ENCODE measurements at regions not wholly inside any gene's neighbourhood (a gene's known extent, or its start where the extent isn't known, plus 50 kb on each side); places are given as distances from the start of the nearest gene placed in this dataset.

DNA sequence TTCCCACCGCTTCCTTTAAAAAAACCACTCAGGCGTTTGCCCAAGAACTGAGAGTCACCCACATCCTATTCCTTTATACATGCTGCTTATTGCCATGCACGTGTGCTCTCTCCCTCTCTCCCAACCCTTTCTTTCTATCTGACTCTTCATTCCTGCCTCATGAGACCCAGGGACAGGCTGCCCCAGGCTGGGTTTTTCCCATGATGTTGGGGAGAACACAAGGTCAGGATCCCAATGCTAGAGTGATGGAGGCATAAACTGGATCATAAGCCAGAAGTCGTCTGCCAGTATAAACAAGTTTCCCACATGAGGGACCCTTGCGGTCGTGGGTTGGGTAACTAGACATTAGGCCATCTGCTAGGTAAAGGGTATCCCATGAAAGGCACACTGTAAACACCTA lies 64.9 kb downstream of the CD2 start:
- DNase-seq (ENCODE audit: low read depth, low spot score) = no peak

DNA sequence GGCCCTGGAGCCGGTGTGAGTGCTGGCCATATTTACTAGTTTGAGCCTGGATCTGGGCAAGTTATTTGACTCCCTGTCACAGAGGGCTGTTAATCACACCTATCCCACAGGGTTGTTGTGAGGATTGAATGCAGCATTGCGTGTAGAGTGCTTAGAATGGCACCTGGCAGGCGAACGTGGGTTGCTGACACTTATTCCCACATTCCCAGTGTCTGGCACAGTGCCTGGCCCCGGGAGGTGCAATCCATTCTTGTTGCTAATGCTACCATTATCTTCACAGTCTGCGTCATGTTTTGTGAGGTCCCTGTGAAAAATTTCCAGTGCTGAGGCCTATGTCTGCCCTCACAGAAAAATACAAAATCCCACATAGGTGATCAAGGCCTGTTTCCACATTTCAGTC lies 66.1 kb downstream of the CD2 start:
- DNase-seq (ENCODE audit: low read depth, low spot score) = no peak

DNA sequence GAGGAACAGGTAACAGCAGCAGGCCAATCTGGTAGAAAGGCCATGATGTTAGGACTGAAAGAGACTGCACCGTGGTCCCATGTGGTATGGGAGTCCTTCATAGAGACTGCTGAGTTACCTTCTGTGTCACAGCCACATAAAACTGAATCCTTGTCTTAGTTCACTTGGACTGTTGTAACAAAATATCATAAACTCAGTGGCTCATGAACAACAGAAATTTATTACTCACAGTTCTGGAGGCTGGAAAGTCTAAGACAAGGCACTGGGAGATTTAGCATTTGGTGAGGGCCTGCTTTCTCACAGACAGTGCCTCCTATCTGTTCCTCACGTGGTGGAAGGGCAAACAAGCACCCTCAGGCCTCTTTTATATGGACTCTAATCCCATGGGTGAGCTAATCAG lies 67.5 kb downstream of the CD2 start:
- no peak for DNase-seq (ENCODE audit: low read depth, low spot score)

DNA sequence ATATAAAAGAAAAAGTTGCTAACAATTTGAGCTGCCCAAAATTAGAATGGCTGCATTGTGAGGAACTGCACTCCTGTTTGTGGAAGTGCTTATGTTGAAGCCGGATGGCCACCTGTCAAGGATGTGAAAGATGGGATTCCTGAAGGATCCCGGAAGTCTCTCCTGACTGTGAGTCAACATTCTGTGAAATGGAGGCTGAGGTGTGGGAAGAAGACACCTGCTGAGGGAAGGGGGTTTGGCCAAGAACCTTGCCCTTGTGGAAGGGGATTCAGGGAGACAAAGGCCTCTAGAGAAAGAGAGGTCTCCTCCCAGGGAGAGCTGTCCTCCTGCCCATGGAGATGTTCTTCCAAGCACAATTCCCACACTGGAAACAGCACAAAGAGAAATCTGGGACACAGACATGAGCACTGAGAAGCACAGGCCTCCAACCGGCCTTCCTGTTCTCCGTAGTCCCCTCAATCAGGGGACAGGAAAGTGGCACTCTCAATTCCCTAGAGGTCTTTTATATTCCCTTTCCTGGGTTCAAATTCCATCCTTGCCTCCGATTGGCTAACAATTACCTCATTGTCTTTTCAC lies 70.5 kb downstream of the CD2 start:
- DNase-seq (ENCODE audit: low read depth, low spot score) = no peak

DNA sequence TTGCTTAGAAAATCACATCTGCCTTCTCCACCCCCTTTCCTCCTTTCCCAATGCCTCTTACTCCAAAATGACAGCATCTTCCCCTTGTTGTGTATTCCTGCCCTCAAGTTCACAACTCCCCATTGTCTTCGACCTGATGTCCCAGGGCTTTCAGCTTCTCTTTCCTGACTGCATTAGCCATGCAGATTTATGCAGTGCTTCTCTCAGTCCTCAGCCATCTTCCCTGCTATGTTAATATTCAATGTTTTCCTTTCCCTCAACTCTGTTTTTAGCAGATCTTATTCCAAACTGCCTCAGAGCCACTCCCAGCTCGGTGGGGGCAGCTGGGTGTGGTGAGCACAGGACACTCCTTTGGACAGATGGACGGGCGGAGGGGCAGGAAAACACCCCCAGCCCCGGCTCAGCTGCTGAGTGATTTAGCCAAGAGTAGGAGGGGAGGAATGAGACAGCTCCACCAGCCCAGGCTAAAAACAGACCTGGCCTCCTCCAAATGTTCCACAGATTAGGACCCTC lies 71.0 kb downstream of the CD2 start:
- DNase-seq (ENCODE audit: low read depth, low spot score) = no peak

DNA sequence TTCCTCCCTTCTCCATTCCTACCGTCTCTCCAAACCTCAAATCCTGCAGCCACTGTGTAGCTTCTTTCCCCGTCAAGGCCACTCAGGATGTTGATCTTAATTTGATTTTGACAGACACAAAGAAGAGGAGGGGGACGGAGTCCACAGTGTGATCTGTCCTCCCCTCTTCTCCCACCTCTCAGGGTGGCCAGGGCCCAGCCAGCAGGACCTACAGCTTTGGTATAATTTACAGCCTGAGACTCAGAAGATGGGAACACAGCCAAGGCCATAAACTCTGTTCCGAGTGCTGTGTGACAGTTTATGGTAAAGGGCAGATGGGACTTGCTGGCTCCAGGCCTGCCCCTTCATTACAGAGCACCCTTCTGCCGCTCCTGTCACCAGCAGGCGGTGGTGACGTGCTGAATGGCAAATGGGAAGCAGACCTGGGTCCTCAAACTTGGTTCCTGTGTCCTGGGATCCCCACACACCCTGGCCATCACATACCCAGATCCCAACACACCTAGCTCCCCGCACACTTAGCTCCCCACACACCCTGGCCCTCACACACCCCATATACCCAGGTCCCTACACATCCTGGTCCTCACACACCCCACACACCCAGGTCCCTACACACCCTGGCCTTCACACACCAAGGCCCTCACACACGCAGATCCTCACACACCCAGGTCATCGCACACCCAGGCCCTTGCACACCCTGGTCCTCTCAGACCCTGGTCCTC lies 71.6 kb downstream of the CD2 start:
- no peak for DNase-seq (ENCODE audit: low read depth, low spot score)

DNA sequence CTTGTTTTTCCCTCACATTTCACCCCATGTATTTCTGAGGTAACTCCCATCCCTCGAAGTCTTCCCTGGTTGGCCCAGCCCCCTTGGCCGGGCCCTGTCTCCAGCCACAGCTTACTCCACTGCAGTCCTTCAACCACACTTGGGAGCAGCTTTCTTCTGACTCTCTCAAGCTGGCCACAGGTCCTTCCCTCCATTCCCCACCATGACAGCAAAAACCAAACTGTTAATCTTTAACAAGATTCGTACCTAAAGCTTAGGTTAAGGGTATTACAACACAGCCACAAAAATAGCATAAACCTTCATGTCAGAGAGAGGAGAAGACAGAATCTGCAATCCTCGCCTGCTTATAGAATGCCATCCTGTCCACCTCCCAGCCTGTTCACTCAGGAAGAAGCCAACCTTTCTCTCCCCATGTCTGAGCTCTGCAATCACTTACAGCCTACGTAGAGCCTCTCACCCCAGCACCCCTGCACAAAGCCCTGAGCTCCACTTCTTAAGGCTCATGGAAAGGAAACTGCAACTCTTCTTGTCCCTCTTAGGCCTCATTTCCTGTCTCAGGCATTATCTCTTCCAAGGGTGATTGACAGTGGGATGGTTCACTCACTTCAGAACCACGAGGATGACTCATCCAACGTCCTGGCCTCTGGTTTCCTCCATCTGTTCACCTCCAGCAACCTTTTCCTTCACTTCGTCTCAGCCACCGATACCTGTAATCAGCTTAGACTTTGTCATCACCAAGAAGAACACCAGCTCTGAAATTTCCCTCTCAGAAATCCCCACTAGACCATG lies 72.8 kb downstream of the CD2 start:
- DNase-seq (ENCODE audit: low read depth, low spot score) = no peak

DNA sequence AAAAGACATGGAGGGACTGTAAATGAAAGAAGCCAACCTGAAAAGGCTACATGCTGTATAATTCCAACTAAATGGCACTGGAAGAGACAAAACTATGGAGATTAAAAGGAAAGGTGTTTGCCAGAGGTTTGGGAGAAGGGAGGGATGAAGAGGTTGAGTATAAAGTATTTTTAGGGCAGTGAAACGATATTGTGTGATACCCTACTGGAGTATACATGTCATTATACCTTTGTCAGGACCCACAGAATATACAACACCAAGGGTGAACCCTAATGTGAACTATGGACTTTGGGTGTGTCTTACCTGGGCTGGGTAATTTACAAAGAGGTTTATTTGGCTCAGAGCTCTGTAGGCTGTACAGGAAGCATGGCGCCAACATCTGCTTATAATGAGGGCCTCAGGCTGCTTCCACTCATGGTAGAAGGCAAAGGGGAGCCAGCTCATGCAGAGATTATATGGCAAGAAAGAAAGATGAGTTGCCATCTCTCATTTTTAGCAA lies 73.4 kb downstream of the CD2 start:
- no peak for DNase-seq (ENCODE audit: low read depth, low spot score)

DNA sequence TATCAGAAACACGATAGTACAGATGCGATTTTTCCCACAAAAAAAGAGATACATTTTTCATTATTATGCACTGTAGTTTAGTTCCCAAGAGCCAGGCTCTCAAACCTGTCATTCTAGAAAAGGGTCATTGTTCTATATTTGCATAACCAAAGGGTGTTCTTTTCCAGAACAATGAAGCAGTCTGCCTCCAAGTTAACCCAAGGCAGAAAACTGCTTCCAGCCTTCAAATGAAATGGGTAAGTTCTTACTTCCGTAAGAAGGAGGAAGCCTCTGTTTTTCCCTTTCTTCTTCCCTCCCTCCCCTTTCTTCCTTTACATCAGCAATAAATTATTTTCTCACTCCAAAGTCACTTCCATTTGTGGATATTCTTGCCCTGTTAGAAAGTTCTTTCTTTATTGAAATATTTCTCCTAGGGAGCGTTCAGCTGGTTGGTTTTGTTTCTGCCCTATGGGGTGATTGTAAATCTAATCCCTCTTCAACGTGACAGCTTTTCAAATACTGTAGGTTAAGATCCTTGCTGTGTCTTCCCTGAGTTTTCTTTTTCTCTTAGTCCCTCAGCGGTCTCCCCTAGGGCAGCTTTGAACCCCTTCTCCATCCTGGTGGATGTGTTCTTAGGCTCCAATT lies 77.3 kb upstream of the PTGFRN start:
- no peak for DNase-seq (ENCODE audit: low read depth, low spot score)

DNA sequence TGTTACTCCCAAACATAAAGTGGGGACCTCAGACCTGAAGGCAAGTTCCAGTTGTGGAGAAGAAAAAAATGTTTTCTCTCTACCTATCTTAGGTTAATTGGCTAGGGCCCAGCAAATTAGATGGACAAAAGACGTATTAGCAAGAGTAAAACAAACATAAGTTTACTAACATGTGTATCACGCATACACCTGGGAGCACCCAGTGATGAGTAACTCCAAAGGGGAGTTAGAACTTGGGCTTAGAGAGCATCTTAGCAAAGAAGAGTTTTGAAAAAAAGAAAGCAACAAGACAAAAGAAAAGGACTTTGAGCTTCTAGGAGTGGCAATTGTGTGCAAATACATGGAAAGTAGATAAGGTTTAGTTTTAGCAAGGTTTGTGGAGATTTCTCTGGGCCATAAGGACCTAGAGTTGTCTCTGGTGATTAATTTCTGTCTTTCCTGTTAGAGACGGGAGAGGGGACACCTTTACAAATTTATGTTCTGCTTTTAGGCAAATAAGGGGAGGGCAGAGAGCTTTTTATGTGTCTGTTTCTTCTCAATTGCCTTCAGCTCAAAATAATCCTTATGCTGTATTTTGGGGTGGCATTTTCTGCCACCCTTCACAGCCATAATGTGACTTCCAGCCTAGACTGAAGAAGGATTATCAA lies 76.7 kb upstream of the PTGFRN start:
- no peak for DNase-seq (ENCODE audit: low read depth, low spot score)

DNA sequence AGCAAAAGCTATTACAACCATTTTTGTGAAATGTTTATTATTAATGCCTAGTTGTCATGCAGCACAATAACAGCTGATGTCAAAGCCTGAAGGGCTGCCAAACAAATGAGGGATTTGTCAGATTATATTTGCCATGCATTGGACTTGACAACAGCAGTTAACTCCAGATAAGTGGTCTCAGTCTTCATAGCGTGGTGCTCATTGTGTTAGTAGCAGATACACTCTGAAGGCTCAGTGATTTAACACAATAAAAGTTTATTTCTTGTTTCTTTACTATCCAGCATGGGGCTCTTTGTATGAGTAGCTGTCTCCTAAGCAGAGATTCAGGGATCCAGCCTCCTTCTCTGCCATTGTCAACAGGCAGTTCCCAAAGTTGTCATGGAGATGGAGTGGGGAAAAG lies 76.0 kb upstream of the PTGFRN start:
- DNase-seq (ENCODE audit: low read depth, low spot score) = no peak

DNA sequence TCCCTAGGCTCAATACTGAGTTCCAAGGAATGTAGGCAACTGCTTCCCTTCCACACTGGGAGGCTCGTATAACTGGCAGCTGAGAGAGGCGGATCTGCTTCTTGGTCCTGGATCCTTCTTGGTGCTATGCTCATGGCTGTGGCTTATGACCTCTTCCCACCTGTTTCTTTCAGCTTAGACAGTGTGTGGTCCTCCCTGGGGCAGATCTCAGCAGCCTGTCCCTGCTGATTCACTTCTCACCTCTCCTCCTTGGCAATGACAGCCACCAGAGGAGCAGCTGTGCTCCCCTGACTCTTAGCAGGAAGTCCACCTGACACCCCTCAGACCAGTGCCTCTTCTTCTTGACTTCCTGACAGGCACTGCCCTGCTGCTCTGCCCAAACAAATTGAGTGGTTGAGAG lies 75.1 kb upstream of the PTGFRN start:
- no peak for DNase-seq (ENCODE audit: low read depth, low spot score)

DNA sequence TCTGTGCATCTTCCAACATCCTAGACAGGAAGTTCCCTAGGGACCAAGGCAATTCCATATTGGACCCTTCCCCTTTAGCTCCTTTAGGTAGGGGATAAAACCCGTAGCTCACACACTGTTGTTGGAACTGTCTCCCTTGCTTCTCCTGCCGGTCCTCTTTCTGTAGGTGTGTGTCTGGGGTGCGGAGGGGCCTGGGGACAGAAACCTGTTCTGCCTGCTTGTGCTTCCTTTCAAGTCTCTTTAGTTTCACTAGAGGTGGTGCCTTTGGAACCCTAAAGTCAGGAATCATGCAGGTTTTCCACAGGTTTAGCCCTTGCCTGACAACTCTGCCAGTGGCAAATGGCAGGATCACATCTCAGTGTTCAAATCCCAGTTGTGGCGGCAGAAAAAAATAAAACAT lies 74.6 kb upstream of the PTGFRN start:
- DNase-seq (ENCODE audit: low read depth, low spot score) = no peak

DNA sequence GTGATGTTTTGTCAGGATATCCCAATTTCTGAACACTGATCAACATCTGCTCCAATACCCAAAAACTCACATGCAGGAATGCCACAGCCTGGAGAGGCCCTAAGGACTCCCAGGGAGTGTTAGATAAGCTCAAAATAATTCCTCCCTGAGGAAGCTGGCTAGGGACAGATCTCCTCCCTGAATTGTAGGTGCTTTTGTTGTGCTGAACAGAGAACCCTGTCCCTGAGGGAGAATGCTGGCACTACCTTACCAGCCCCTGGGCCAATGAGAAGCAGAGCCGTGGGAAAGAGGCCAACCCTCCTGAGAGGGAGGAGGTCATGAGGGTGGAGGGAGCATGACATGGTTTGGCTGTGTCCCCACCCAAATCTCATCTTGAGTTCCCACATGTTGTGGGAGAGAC lies 73.6 kb upstream of the PTGFRN start:
- DNase-seq (ENCODE audit: low read depth, low spot score) = no peak

DNA sequence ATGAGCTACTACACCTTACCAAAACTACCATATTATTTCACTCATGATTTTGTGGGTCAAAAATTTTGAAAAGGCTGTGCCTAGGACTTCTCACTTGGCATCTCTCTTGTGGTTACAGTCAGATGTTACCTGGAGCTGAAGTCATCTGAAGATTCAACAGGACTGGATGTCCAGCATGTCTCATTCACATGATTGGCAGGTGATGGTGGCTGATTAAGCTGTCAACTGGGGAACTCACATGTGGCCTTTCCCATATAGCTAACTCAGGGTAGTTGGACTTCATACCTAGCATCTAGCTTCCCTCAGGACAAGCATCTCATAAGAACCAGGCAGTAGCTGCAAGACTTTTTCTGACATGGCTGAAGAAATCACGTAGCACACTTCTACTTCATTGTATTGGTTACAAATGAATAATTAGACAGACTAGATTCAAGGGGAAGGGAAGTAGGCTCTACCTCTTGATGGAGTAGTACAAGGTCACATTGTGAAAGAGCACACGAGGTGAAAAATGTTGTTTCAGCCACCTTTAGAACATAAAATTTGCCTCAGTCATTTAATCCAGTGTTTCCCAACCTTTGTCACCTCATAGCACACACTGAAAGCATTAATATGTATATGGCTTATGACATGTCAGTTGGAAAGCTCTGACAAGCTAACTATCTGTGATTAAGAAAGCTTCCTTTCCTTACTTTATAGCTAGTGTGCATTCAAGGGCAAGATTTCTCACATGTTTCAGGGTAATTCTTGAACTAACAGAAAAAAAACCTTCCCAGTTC lies 68.0 kb upstream of the PTGFRN start:
- no peak for DNase-seq (ENCODE audit: low read depth, low spot score)

DNA sequence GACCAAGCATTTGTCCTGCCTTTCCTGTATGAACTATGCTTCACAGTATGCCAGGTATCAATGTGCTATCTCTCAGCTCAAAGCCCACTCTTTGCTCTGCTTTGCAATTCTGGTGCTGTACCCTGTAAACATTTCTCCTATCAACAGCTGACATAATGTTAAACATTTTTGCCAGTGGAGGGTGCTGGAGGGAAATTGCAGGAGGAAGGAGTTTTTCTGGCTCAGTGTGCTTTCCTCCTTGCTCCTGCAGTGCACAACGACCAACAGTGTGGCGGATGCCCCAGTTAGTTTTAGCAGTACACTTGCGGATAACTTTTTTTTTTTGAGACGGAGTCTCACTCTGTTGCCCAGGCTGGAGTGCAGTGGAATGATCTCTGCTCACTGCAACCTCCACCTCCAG lies 67.1 kb upstream of the PTGFRN start:
- no peak for DNase-seq (ENCODE audit: low read depth, low spot score)

DNA sequence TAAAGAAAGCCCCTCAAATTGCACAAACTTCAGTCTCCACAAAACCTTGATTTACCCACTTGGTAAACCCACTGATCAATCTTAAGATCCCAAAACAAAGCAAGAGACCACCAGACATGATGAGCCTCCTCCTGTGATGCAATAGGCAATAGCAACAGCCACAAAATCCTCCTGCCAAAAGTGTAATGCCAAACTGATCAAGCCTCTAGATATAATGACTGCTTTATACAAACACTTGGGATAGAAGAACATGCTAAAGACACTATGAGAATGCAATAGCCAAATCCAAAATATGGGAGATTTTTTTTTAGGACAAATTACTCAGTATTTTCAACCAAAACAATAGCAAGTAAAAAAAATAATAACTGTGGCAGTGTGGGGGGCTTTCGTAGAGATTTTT lies 64.9 kb upstream of the PTGFRN start:
- DNase-seq (ENCODE audit: low read depth, low spot score) = no peak

DNA sequence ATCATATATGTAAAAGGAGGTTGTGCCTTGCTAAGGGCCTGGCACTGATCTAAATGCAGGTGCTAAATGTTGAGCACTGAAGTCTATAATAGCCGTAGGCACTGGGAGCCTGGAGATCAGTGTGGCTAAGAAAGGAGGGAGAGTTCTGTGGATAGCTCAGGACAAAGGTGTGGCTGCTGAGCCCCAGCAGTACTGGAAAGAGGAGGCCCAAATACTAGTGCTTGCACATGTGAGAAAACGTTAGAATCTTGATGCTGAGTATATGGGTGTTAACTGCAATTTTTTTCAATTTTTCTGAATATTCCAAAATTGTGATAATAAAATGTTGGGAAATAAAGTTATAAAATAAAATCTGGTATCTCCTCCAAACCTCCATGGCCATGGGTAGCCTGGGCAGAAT lies 62.5 kb upstream of the PTGFRN start:
- DNase-seq (ENCODE audit: low read depth, low spot score) = no peak

DNA sequence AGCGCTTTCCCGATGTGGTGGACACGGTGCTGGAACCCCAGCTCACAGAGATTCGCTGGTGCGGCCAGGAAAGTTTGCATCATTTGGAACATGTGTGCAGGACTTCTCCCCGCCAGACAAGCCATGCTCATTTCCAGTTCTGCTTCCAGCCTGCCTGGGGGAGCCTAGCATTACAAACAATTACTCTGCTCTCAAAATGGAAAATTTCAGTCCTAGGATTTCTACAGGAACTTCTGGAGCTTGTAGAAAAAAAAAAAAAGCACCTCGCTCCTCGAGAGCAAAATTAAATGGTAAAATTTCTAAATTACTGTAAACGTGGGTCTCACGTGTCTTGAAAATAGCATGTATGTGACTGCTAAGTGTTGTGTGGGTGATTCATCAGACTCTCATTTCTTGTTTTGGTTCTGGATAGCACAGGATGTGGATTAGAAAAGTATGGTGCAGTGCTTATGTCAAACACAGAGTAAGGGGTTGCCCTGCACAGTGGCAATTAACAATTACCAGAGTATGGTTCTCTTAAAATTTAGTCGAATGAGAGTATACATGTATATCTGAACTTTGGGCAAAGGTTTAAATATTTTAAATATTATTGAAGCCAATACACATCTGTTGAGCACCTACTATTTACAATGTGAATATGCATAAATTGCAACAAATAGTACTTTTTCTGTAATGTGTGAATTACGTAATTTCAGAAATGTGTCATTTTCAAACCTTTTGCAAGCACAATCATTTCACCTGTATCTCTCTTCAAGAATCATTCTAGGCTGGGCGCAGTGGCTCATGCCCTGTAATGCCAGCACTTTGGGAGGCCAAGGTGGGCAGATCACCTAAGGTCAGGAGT lies 61.8 kb upstream of the PTGFRN start:
- DNase-seq (ENCODE audit: low read depth, low spot score) = no peak

DNA sequence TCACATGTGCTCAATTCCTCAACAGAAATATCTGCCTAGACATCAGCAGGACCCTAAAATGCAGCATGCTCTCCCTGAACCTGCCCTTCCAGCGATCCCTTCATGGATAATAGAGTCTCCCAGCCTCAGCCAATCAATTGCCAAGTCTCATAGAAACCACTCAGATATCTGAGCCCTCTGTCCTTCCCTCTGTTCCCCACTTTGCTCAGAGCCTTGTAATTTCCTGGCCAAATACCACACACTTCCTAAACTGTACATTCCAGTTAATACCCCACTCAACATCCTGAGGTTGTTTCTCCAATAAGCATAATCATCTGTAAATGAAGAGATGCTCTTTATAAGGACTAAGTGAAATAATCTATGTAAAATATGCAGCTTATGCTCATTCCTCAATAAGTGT lies 59.3 kb upstream of the PTGFRN start:
- DNase-seq (ENCODE audit: low read depth, low spot score) = no peak
